ENCODE measurements at regions not wholly inside any gene's neighbourhood (a gene's known extent, or its start where the extent isn't known, plus 50 kb on each side); places are given as distances from the start of the nearest gene placed in this dataset.

DNA sequence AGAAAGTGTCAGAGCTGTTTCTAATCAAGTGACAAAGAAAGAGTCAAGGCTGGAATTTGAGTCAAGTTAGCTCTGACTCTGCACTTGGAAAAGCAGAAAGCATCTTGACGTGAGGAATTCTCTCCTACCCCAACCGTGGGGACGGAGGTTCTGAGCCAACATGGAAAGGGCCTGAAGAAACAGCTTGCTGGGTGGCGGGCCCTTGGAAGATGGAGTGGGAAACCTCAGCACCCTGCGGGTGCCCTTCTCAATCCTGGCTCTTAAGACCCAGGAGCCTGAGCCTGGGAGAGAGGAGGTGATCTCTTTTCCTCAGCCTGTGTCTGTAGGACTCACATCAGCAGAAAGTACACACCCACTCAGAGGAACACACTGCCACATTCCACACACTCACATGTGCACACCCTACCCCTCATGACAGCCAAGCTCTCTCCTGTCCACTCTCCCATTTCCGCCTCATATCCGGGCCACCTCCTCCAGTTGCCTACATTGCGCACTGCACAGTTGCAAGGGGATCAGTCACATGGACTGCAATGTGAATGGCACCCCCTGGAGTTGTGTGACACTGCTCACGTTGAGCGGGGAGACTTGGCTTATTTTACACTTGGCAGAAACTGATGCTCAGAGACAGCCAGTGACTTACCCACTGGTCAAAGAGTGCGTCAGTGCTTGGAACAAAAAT, 101.5 kb upstream of the SLC6A6 start:
- intact Hi-C loops (cut with DNase I), result no loop called here
- no peak for DNase-seq (ENCODE audit: missing footprints)
- peak; percentile 72 for ATAC-seq

DNA sequence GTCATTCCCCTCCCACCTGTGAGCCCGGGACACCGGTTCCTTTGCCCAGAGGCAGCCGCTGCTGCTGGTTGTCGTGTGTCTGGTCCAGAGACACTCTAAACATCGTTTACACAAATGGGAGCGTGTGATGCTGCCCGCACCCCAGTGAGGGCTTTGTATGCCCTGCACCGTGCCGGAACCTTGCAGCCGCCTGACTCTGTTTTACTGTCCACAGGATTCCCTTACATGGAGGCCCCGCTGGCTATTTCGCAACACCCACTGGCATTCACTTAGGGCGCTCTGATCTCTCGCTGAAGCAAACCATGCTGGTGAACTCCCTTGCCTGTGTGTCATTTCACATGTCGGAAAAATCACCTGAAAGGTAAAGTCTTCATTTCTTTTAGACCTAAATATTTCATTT, 100.8 kb upstream of the SLC6A6 start:
- DNase-seq (ENCODE audit: missing footprints) (no peak), ATAC-seq (no peak)
- intact Hi-C loops (cut with DNase I), result no loop called here

DNA sequence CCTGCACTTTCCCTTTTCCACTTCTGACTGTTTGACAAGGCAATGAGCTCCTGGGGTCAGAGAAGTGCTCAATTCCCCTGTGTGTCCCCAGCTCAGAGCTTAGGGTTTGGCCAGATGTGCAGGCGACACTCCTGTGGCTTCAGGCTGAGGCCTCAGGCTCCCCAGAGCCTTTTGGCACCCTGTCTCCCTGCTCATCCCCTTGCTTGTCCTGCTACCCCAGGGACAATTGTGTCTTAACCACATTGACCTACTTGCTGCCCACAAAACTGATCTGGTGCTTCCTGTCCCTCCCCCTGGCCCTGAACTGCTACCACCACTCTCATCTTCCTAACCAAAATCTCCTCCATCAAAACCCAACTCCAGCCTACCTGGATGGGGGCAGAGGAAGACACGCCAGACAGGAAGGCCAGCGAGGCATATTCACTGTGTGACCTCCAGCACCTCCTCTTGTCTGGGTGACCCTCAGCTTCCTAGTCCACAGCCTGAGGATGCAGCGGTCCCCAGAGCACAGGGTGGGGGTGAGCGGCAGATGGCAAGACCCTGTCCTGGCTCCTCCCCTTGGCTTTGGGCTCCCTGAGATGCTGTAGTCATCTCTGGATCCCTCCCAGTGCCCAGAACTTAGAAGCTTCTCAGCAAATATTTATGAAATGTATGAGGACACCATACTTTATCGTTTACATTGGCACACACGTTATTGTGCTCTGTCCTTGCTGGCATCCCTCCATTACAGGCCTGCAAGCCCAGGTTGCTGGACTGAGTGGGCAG, 98.9 kb upstream of the SLC6A6 start:
- intact Hi-C loops (cut with DNase I), result no loop called here
- no peak for DNase-seq (ENCODE audit: missing footprints)
- no peak for ATAC-seq

DNA sequence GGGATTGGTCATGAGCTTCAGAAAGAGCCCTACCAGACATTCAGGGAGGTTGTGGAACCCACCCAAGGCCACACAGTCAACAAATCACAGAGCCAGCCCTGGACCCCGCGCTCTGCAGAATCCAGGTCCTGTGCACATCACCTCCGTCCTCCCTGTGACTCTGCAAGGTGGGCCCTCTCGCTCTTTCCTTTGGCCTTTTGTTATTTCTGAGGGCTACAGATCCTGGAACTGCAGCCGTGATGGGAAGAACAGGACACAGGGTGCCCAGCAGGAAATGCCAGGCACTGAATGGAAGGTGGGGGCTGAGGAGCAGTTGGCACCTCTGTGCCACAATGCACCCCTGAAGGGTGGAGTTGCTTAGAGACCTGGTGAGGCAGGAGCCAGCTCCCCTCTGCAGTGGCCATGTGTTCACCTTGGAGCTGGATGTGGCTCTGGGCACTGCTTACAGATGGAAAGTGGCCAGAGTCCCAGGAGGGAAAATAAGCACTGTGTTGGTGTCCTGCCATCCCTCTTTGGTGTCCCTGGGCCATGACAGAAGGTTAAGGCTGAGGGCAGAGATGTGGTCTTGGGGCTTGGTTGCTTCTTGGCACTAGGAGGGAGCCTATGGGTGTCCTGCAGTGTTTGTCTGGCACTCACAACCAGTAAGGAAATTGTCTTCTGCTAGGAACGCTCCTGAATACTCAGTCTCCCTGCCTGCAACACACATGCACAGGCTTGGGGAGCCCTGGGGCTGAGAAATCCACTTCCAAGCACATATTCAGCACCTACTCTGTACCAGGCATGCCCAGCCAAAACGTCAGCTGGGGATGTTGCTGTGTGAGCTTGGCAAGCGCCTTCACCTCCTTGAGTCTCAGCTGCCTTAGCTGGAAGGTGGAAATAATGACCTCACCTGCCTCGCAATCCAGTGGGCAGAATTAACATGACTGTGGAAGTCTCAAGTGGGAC, 98.0 kb upstream of the SLC6A6 start:
- intact Hi-C loops (cut with DNase I), result no loop called here
- DNase-seq (ENCODE audit: missing footprints), result no peak
- peak; percentile 51 for ATAC-seq

DNA sequence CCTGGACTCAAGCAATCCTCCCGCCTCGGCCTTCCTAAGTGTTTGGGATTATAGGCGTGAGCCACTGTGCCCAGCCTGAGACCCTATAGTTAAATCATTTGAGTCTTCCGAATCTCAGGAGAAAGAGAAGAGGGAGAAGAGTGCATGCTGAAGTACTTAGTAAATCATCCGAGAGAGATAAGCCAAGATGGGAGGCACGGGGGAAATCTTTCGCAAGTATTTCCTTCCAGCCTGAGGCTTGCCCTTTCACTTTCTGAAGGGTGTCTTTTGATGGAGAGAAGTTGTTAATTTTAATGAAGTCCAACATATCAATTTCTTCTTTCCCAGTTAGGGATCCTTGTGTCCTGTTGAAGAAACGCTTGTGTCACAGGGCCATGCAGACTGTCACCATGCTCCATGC, 97.1 kb upstream of the SLC6A6 start:
- no peak for ATAC-seq
- DNase-seq (ENCODE audit: missing footprints), result no peak
- intact Hi-C loops (cut with DNase I), result no loop called here

DNA sequence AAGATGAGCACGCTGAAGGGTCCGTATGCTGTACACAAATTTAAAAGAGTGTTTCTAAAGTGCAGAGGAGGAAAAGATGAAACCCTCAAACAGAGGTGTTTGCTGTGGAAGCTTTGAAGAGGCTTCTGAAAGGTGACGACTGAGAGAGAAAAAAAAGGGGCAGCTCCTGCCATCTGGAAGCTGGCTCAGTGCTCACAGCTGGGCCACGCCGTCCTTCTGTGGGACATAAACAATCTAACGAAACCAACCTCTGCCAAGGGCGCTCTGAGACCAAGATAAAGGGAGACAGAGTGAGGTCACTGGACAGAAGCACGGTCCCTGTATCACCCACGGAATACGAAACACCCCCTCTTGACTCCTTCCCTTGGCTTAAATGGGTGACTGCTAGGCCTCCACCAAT, 96.3 kb upstream of the SLC6A6 start:
- intact Hi-C loops (cut with DNase I), result no loop called here
- ATAC-seq, result peak; percentile 41
- no peak for DNase-seq (ENCODE audit: missing footprints)

DNA sequence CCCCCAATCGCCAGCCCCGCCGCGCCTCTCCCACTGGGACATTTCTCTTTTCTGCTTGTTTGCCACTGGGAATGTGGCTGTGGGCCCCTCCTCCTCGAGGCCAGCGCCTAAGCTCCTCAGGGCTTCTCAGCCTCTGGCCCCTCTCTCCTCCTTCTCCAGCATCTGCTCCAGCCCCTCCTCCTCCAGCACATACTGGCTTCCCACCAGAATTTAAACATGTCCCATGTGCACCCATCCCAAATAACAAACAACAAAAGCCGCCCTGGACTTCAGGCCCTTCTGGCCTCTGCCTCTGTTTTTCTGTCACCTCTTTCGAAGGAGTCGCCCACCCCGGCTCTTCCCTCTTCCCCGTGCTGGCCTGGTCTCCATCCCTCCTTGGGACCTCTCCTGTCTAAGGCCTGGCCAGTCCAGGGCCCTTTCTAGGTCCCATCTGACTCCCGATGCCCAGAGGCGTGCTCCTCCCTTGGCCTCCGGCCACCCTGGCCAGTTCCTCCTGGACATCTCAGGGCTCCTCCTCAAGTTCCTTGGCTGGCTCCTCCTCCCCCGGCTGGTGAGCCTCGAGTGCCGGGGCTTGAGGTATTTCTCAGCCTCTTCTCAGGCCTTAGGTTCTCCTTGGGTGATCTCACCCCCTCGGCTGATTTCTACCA, 94.6 kb upstream of the SLC6A6 start:
- intact Hi-C loops (cut with DNase I), result no loop called here
- ATAC-seq (no peak), DNase-seq (ENCODE audit: missing footprints) (no peak)

DNA sequence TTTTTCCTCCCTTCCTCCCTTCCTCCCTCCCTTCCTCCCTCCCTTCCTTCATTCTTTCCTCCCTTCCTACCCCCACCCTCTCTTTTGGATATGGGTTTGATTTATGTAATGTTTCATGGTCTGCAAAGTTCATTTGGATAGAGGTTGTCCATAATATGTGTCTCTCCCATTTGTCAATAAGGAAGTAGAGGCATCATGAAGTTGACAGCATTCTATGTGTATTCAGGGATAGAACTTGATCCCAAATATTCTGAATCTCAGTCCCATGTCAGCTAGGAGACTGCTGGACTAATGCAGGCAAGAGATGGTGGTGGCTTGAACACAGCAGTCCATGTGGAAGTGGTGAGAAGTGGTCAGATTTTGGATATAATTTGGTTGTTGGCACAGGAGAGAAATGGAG, 90.7 kb upstream of the SLC6A6 start:
- intact Hi-C loops (cut with DNase I), result no loop called here
- ATAC-seq (no peak), DNase-seq (ENCODE audit: missing footprints) (no peak)

DNA sequence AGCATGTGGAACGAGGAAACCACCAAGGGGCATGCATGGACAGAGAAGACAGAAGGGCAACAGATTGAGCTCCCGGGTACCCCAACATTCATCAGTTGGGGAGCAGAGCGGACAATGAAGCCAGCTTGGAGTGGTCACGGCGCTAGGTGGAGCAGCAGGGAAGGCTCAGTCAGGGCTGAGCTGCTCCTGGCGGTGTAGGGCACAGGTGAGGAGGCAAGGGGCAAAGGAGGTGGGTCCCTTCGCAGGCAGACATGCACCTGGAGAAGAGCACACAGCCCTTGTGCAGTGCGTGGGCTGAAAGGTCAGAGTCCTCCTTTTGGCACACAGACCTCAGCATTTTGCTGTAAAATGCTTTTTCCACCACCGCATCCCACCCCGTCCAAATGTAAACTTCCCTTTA, 90.0 kb upstream of the SLC6A6 start:
- intact Hi-C loops (cut with DNase I), result no loop called here
- no peak for DNase-seq (ENCODE audit: missing footprints)
- no peak for ATAC-seq

DNA sequence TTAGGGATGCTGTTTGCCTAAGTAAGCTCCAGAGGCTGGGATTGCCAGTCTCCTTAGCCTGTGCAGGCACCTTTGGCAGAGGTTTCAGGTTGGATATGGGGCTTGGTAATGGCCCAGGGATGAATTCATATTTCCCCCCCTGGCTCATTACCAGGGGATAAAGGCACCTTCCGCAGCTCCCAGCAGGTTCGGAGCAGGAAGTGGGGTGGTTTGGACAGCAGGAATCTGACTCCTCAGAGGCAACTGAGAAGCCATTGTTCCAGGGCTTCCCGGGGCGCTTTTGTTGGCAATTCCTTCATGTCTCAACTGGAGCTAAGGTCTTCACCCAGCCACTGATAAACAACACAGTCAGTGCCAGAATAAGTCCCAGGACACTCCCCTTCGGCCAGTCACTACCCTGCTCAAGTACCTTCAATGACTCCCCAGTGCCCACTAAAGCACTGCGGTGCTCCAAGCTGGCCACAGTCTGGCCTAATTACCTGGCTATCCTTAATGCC, 85.3 kb upstream of the SLC6A6 start:
- intact Hi-C loops (cut with DNase I), result no loop called here

DNA sequence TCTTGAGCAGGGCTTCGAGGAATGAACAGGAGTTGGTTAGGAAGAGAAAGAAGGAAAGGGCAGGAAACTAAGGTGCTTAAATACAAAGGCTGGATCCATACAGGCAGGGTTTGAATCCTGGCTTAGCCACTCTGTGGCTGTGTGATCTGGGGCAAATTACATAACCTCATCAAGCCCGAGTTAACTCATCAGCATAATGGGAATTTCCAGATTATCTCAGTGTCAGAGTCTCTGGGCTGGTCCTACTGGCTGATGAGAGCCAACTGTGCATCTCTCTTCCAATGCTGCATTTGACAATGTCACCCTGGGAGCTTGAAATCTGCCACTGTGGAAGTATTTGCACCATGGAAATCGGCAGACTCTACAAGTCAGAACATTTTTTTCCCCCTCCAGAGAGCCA, 83.8 kb upstream of the SLC6A6 start:
- intact Hi-C loops (cut with DNase I), result no loop called here
- DNase-seq (ENCODE audit: missing footprints) (no peak), ATAC-seq (no peak)

More for the DNA sequence above, 85.3 kb upstream of the SLC6A6 start:
- no peak for ATAC-seq
- DNase-seq (ENCODE audit: missing footprints), result no peak

DNA sequence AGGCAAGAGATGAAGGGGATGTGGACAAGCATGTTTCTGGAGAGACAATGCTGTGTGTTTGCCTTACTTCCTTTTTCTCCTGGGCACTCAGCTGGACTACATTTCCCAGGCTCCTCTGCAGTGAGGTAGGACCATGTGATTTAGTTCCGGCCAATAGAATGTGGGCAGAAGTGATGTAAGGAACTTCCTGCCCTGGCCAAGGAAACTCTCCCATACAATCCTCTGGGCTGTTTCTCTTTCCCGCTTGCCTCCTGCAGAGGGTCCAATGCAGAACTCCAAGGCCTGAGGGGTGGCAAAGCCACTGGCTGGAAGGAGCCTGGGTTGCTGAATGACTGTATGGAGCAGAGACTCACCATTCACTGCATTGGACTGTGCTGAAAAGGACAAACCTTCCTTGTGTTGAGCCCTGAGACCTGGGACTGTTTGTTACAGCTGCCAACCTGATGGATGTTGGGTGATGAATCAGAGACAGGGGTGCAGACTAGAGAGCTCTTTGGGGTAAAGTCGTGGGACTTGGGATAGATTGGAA, 82.7 kb upstream of the SLC6A6 start:
- DNase-seq (ENCODE audit: missing footprints) (no peak), ATAC-seq (peak; percentile 70)
- intact Hi-C loops (cut with DNase I), result loop anchor here (5.0 kb wide), 1 partner anchor 48 kb away; no protein-coding TSS in a partner anchor

DNA sequence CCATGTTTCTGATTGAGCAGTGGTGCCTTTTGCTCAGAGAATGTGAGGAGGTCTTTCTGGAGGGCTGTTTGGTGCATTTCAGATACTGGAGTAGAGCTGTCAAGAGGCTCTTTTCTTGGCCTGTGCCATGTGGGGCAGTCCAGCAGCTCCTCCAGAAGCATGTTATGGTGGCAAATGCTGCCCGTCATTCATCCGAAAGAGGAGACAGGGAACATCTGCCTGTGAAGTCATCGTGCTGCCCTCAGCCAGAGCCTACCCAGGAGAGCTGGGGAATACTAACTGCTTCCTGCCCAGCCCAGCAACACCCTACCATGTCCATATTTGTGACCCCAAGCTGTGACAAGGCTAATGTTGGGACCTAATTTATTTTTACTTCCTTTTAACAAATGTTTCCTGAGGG, 82.2 kb upstream of the SLC6A6 start:
- intact Hi-C loops (cut with DNase I), result loop anchor here (5.0 kb wide), 1 partner anchor 47 kb away; no protein-coding TSS in a partner anchor
- DNase-seq (ENCODE audit: missing footprints) (no peak), ATAC-seq (no peak)

DNA sequence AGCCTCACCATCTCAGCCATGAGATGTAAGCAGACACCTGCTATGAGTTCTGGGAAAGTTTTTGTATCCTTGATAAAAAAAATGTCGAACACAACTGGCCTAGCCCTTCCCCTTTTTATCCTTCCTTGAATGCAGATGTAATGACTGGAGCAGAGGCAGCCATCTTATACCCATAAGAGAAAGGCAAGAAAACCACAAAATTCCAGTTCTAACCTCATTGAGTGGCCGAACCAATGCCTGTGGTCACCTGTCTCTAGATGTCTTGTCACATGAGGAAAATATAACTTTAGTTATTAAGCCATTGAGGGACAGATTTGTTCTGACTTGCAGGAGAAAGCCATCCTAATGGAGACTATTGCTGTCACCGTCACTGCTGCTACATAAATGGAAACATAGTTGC, 80.4 kb upstream of the SLC6A6 start:
- no peak for DNase-seq (ENCODE audit: missing footprints)
- no peak for ATAC-seq
- intact Hi-C loops (cut with DNase I), result loop anchor here (5.0 kb wide), 1 partner anchor 45 kb away; no protein-coding TSS in a partner anchor

DNA sequence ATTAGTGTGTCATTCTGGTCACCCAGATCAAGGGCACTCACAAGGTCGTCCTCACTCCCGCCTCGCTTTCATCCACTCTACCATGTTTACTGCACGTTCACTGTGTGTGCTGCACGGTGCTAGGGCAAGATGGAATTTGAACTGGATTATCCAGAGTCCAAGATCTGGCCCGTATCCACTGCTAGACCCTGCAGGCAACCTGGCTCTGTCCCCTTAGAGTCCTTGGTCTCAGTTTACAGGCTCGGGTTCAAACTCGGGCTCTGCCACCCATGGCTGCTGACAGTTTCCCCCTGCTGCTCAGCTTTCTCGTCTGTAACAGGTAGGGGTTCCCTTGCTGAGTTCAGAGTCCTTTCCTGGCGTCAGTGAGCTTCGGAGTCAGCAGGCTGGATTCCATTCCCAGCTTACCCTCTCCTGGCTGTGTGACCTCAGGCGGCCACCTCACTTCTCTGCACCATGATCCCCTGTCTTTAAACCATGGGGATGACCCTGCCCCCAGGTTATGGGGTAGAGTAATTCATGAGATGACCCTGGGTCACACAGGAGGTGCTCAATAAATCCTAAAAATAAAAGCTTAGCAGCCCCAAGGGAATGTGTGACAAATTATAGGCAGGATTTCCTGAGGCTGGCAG, 79.6 kb upstream of the SLC6A6 start:
- intact Hi-C loops (cut with DNase I), result loop anchor here (5.0 kb wide), 1 partner anchor 45 kb away; no protein-coding TSS in a partner anchor
- DNase-seq (ENCODE audit: missing footprints), result no peak
- ATAC-seq, result no peak

DNA sequence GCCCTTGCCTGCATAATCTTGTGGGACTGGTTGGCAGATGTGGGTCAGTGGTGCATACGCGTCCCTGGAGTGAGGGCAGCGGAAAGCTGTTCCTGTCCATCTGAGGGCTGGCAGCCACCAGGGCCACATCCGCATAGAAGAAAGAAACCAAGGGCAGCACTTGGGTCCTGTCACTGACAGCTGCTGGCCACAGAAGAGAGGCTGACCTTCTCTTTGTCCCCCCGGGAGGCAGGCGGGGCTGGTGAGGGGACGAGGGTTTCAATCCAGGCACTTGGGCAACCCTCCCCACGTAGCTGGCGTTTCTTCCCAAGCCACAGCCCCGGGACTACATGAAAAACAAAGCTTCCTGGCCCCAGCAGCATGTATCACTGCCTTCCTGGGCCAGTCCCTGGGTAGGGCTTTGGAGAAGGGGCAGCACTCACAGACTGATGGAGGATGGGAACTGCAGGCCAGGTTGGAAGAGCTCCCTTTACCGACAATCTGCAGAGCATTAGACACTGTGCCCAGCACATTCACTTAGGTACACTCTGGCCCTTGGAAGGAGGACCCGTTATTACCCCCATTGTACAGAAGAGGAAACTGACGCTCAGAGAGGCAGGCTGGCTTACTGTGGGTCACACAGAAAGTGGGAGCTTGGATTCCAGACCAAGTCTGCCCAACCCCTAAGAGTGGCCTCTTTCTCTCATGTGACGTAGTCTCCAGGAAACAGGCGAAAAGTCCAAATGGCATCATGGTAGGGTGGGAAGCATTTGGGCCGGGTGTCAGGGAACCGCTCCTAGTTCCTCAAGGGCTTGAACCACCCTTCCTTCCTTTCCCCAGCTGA, 78.8 kb upstream of the SLC6A6 start:
- no peak for ATAC-seq
- DNase-seq (ENCODE audit: missing footprints), result no peak
- intact Hi-C loops (cut with DNase I), result loop anchor here (5.0 kb wide), 1 partner anchor 44 kb away; no protein-coding TSS in a partner anchor
